ENCODE measurements at regions not wholly inside any gene's neighbourhood (a gene's known extent, or its start where the extent isn't known, plus 50 kb on each side); places are given as distances from the start of the nearest gene placed in this dataset.

- Mint-ChIP-seq H3K27me3 (no peaks in the 10 kb centered on the region), H3K9me3 (ENCODE audit: low read depth) (no peaks in the 10 kb centered on the region), H3K4me1 (no peaks in the 10 kb centered on the region), H3K4me3 (no peak overlapping the region), H3K27ac (no peak overlapping the region), H3K36me3 (no peaks in the 10 kb centered on the region)
- ATAC-seq (no peak), DNase-seq (no peak)
- CTCF ChIA-PET, result no interaction called here
Observed at GRCh38 chr3:151581035-151581434, 120.2 kb upstream of the IGSF10 start.

GRCh38 chr3:151580591-151580990 lies 119.7 kb upstream of the IGSF10 start:
- no peak for DNase-seq
- no peaks in the 10 kb centered on the region for H3K36me3 Mint-ChIP-seq
- CTCF ChIA-PET, result no interaction called here
- no peak overlapping the region for H3K27ac Mint-ChIP-seq
- H3K27me3 Mint-ChIP-seq, result no peaks in the 10 kb centered on the region
- no peaks in the 10 kb centered on the region for H3K9me3 Mint-ChIP-seq (ENCODE audit: low read depth)
- no peaks in the 10 kb centered on the region for H3K4me1 Mint-ChIP-seq
- ATAC-seq, result no peak
- H3K4me3 Mint-ChIP-seq, result no peak overlapping the region

GRCh38 chr3:151579571-151580270 lies 118.9 kb upstream of the IGSF10 start:
- DNase-seq (no peak), ATAC-seq (no peak)
- Mint-ChIP-seq H3K36me3 (no peaks in the 10 kb centered on the region), H3K4me3 (no peak overlapping the region), H3K27me3 (no peaks in the 10 kb centered on the region), H3K4me1 (no peaks in the 10 kb centered on the region), H3K9me3 (ENCODE audit: low read depth) (no peaks in the 10 kb centered on the region), H3K27ac (no peak overlapping the region)
- CTCF ChIA-PET, result no interaction called here

- no peak for DNase-seq
Observed at GRCh38 chr3:151578495-151578894, 117.6 kb upstream of the IGSF10 start.

DNA sequence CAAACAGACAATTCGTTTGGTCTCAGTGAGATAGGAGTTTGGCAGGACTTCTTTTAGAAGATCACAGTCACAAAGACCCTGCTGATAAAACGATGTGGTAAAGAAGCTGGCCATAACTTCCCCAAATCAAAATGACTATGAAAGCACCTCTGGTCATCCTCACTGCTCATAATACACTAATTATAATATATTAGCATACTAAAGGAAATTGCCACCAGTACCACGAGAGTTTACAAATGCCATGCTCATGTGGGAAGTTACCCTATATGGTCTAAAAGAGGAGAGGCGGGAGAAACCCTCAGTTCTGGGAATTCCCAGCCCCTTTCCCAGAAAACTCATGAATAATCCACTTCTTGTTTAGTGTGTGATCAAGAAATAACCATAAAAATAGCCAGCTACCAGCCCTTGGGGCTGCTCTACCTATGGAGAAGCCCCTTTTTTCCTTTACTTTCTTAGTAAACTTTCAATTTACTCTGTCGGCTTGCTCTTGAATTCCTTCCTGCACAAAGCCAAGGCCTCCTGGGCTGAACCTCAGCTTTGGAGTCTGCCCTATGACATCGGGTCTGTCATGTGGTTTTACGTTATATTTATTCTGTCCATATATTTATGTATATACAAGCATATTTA lies 115.8 kb upstream of the IGSF10 start:
- Mint-ChIP-seq H3K27me3 (peaks cover 5% of the 10 kb centered on the region), H3K27ac (no peak overlapping the region), H3K4me1 (no peaks in the 10 kb centered on the region), H3K4me3 (no peak overlapping the region), H3K9me3 (ENCODE audit: low read depth) (no peaks in the 10 kb centered on the region), H3K36me3 (no peaks in the 10 kb centered on the region)
- ATAC-seq (no peak), DNase-seq (no peak)
- CTCF ChIA-PET, result no interaction called here

More at GRCh38 chr3:151578495-151578894, 117.6 kb upstream of the IGSF10 start:
- CTCF ChIA-PET, result no interaction called here
- Mint-ChIP-seq H3K27me3 (peaks cover 5% of the 10 kb centered on the region), H3K9me3 (ENCODE audit: low read depth) (no peaks in the 10 kb centered on the region), H3K36me3 (no peaks in the 10 kb centered on the region), H3K27ac (no peak overlapping the region), H3K4me1 (no peaks in the 10 kb centered on the region), H3K4me3 (no peak overlapping the region)
- no peak for ATAC-seq

DNA sequence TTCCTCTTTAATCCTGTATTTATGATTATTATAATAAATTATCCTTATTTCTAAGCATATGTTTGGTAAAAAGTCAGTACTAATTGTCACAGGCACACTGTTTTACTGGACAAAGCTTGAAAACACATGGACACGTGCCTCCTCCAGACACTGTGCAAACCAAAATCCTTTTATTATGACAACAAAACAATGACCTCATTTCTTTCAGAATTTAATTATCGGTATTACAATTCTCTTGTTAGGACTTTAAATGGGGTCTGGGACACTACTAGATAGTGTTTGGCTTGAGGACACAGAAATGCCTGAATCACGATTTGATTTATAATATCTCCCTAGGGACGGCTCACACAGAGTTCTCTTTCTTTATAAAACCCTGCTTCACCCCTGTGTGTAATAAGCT lies 107.3 kb upstream of the IGSF10 start:
- Mint-ChIP-seq H3K4me3 (no peak overlapping the region), H3K9me3 (ENCODE audit: low read depth) (no peaks in the 10 kb centered on the region), H3K36me3 (no peaks in the 10 kb centered on the region), H3K27ac (no peak overlapping the region), H3K4me1 (no peaks in the 10 kb centered on the region), H3K27me3 (no peaks in the 10 kb centered on the region)
- no peak for DNase-seq
- no peak for ATAC-seq
- CTCF ChIA-PET, result no interaction called here

DNA sequence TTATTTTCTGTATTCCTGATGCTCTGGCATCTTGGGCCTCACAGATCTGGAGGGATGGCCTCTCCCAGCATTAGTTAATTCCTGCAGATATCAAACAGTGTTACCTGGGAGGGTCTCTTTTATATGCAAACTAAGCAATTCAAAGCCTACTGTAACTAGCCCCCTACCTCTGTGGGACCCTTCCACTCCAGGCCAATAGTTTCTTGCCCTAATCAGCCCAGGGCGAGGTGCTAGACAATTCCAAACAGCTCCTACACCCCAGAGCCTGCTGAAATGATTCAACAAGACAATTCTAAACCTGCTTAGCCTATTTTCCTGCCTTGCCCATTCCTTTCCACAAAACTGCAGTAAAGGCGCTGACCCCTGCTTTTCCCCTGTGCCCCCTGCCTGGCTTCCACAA lies 106.6 kb upstream of the IGSF10 start:
- ATAC-seq (no peak), DNase-seq (no peak)
- no peak overlapping the region for H3K27ac Mint-ChIP-seq
- H3K4me1 Mint-ChIP-seq, result no peaks in the 10 kb centered on the region
- CTCF ChIA-PET, result no interaction called here
- no peaks in the 10 kb centered on the region for H3K36me3 Mint-ChIP-seq
- no peaks in the 10 kb centered on the region for H3K27me3 Mint-ChIP-seq
- H3K4me3 Mint-ChIP-seq, result no peak overlapping the region
- H3K9me3 Mint-ChIP-seq (ENCODE audit: low read depth), result no peaks in the 10 kb centered on the region

GRCh38 chr3:151564261-151564660 lies 103.4 kb upstream of the IGSF10 start:
- DNase-seq (no peak), ATAC-seq (no peak)
- Mint-ChIP-seq H3K4me1 (no peaks in the 10 kb centered on the region), H3K27me3 (no peaks in the 10 kb centered on the region), H3K9me3 (ENCODE audit: low read depth) (no peaks in the 10 kb centered on the region), H3K36me3 (no peaks in the 10 kb centered on the region), H3K4me3 (no peak overlapping the region), H3K27ac (no peak overlapping the region)
- CTCF ChIA-PET, result no interaction called here

- no peaks in the 10 kb centered on the region for H3K9me3 Mint-ChIP-seq (ENCODE audit: low read depth)
- H3K27ac Mint-ChIP-seq, result no peak overlapping the region
- no peaks in the 10 kb centered on the region for H3K36me3 Mint-ChIP-seq
- H3K4me1 Mint-ChIP-seq, result no peaks in the 10 kb centered on the region
- DNase-seq (no peak), ATAC-seq (no peak)
- peaks cover 2% of the 10 kb centered on the region for H3K27me3 Mint-ChIP-seq
- no peak overlapping the region for H3K4me3 Mint-ChIP-seq
- CTCF ChIA-PET, result no interaction called here
Observed at GRCh38 chr3:151563305-151563704, 102.4 kb upstream of the IGSF10 start.

GRCh38 chr3:151562891-151563290 lies 102.0 kb upstream of the IGSF10 start:
- CTCF ChIA-PET, result no interaction called here
- H3K4me1 Mint-ChIP-seq, result no peaks in the 10 kb centered on the region
- DNase-seq (no peak), ATAC-seq (no peak)
- H3K27ac Mint-ChIP-seq, result no peak overlapping the region
- H3K36me3 Mint-ChIP-seq, result no peaks in the 10 kb centered on the region
- H3K4me3 Mint-ChIP-seq, result no peak overlapping the region
- no peaks in the 10 kb centered on the region for H3K9me3 Mint-ChIP-seq (ENCODE audit: low read depth)
- peaks cover 2% of the 10 kb centered on the region for H3K27me3 Mint-ChIP-seq

- no peak for DNase-seq
- no peak for ATAC-seq
- no peak overlapping the region for H3K4me3 Mint-ChIP-seq
- peaks cover 3% of the 10 kb centered on the region for H3K27me3 Mint-ChIP-seq
- H3K9me3 Mint-ChIP-seq (ENCODE audit: low read depth), result no peaks in the 10 kb centered on the region
- CTCF ChIA-PET, result no interaction called here
- H3K36me3 Mint-ChIP-seq, result no peaks in the 10 kb centered on the region
- H3K27ac Mint-ChIP-seq, result no peak overlapping the region
- H3K4me1 Mint-ChIP-seq, result no peaks in the 10 kb centered on the region
Observed at GRCh38 chr3:151561878-151562277, 101.0 kb upstream of the IGSF10 start.

DNA sequence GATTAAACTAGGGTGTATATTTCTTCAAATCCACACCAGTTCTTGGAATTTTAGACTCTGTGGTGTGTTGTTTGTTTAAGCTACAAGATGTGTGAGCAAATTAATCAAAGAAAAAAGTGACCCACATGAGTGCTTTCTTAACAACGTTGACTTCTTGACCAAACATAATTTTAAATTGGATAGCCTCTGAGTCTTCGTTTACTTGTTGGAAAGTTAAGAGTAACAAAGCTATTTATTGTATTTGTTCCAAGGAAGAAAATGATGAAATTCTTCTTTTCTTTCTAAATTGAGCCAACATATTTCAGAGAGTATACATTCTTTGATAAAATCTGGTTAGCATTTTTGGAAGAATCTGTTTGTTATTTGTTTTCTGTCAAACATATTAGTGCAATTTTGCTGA lies 99.9 kb upstream of the IGSF10 start:
- no peak overlapping the region for H3K4me3 Mint-ChIP-seq
- H3K27me3 Mint-ChIP-seq, result peaks cover 8% of the 10 kb centered on the region
- CTCF ChIA-PET, result no interaction called here
- ATAC-seq (no peak), DNase-seq (no peak)
- no peak overlapping the region for H3K27ac Mint-ChIP-seq
- H3K36me3 Mint-ChIP-seq, result no peaks in the 10 kb centered on the region
- no peaks in the 10 kb centered on the region for H3K9me3 Mint-ChIP-seq (ENCODE audit: low read depth)
- H3K4me1 Mint-ChIP-seq, result no peaks in the 10 kb centered on the region

- Mint-ChIP-seq H3K27ac (no peak overlapping the region), H3K36me3 (no peaks in the 10 kb centered on the region), H3K9me3 (ENCODE audit: low read depth) (no peaks in the 10 kb centered on the region), H3K4me1 (no peaks in the 10 kb centered on the region), H3K4me3 (no peak overlapping the region), H3K27me3 (peaks cover 8% of the 10 kb centered on the region)
- ATAC-seq, result no peak
- CTCF ChIA-PET, result no interaction called here
- no peak for DNase-seq
Observed at GRCh38 chr3:151559736-151560135, 98.9 kb upstream of the IGSF10 start.

GRCh38 chr3:151558661-151559060 lies 97.8 kb upstream of the IGSF10 start:
- Mint-ChIP-seq H3K9me3 (ENCODE audit: low read depth) (no peaks in the 10 kb centered on the region), H3K4me3 (no peak overlapping the region), H3K4me1 (no peaks in the 10 kb centered on the region), H3K27me3 (peaks cover 9% of the 10 kb centered on the region), H3K27ac (no peak overlapping the region), H3K36me3 (no peaks in the 10 kb centered on the region)
- CTCF ChIA-PET, result no interaction called here
- DNase-seq (no peak), ATAC-seq (no peak)
